Stimulated activated CD4-positive, alpha-beta T cell treated with anti-CD3 and anti-CD28 coated beads, TNF-alpha, amount 100 ng/mL, for 24 hours (primary cell): ENCODE measurements at regions not wholly inside any gene's neighbourhood (a gene's known extent, or its start where the extent isn't known, plus 50 kb on each side); places are given as distances from the start of the nearest gene placed in this dataset.

Experiments
- DNase-seq, 3 experiments: peaks; one replicate each; pipeline ENCODE4 v3.0.0-alpha.2; 2020; ENCODE audit warnings: low read depth in 3 of 3

DNA sequence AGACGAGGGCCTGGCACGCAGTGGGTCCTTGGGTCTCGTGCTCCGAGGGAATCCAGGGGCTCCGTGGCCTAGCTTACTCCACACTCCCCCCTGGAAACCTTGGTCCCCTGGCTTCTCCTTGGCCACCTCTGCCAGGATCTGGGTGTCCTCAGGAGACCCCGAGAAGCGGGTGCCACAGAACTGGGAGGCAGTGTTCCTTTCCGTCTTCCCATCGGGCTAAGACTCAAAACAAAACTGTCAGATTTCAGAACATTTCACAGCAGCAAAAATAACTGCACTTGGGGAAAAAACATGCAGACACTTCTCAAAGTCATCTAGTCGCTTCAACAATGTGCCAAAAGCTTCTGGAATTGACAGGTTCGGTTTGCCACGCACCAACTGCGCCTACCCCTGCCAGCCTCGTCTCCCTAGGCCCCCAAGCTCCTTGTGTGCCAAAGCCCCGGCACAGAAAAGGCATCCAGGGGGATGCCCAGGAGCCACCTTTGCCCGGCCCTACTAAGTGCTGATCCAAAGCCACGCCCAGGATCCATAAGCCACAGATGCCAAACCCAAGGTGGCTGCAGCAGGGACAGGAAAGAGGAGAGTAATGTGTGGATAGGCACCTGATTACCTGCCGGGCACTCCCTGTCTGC, 58.4 kb upstream of the DIO3 start:
- DNase-seq = no peak

DNA sequence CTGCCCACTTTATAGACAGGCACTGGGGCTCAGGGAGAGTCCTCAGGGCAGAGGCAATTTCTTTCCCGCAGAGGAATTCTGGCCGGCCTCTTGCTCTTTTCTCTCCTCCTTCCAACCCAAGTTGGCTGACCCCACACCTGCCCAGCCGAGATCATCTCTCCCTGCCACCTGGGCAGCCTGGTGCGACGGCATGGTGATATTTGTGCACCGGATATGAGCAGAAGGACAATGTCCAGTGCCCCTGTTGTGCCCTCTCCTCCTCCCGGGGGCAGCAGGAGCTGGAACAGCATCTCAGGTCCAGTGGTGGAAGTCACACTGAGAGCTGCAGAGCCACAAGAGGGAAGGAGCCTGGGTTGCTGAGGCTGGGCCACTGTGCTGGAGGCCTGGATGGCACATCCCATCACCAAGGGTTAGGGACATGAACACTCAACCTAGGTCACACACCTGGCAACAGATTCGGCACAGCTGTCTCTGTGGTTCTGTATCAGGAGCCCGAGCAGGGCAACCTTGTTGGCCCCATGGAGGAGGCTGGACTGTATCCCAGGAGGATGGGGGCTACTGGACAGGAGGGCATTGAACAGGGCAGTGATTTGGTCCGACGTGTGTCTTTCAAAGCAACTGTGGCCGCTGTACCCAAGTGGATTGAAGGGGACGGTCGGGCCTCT, 57.7 kb upstream of the DIO3 start:
- DNase-seq = no peak

DNA sequence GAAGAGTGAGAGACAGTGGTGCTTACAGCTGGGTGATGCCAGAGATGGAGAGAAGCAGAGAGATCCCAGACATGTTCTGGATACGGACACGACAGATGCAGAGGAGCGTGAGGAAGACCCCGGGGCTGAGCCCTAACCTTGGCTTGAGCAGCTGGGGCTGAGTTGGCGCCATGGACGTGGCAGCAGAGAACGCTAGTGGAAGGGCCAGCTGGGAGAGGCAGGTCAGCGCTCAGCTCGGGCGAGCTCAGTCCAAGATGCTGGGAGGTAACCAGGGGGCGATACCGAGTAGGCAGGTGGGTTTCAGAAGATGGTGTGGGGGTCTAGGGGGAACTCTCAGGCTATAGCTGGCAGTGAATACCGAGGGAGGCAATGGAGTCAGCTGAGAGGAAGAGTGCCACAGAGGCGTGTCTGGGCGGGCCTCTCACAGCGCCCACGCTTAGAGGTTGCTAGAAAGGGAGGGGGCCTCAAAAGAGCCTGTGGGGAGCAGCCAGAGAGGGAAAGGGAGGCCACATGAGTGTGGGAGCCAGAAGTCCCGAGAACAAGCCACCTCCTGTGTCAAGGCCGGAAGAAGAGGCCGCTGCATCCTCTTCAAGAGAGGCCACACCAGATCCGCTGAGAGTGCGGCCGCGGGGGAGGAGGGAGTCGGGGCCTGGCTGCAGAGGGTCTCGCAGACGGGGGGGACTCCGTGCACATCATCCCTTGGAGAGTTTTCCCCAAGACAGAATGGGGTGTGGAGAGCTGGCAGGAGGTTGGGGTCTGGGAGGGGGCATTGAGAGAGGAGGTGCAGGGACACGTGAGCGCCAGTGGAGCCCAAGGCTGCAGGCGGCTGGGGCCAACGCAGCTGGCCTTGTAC, 57.0 kb upstream of the DIO3 start:
- no peak for DNase-seq

DNA sequence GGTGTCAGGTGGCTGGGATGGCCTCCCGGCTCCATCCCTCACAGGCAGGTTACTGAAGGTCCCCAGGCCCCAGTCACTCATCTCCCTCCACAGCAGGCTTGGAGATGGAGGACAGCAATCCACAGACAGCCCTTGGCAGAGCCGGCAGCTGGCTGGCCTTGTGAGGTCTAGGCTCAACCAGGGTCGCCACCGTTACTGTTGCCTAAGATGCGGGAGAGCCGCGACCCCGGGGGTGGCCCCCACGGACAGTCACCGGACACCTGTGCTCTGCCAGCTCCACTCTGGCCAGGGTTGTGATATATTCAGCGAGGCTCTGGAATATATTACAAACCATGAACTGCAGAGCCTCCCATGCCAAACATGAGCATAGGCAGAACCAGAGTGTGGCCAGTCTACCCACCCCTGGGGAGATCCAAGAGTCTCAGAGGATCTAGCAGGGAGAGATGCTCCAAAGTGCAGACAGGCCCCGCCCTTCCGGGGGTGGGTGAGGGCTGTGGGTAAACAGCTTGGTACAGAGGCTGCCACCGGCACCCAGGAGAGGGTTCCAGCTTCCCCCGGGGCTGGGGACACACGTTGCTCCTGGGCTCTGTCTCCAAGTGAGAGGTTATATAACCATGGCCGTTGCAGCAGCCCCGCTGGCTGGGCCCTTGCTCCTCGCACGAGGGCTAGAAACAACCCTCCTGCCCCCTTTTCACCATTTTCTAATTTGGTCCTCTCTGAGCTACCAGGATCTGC, 55.9 kb upstream of the DIO3 start:
- no peak for DNase-seq

DNA sequence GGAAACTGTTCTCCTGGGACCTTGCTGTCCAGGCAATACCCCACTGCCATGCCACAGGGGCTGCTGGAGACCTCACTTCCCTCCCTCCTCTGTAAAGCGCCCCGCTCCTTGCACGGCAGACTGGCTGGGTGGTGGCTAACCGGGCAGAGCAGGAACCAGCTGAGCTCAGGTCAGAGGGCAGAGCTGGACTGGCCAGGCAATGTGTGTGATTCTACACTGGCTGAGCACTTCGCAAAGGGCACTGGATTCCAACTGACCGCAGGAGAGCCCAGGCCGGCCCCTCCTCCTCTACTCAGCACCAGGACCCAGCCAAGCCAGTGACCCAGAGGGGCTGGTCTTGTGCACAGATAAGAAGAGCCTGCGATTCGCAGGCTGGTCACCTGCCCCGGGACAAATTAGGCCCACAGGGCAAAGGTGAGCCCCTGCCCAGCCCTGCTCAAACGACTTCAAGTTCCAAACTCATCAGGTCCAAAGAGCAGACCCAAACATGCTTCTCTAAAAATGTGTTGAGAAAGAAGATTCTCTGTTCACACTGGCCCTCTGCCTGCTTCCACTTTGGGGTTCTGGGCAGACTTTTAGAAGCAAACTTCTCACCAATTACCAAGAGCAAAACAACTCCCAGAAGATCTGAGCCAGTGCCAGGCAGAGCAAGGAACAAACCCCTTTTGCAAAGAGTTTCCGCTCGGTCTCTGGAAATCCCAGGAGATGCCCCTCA, 54.9 kb upstream of the DIO3 start:
- DNase-seq = no peak

GRCh38 chr14:101506926-101507835, 54.1 kb upstream of the DIO3 start:
- no peak for DNase-seq

DNA sequence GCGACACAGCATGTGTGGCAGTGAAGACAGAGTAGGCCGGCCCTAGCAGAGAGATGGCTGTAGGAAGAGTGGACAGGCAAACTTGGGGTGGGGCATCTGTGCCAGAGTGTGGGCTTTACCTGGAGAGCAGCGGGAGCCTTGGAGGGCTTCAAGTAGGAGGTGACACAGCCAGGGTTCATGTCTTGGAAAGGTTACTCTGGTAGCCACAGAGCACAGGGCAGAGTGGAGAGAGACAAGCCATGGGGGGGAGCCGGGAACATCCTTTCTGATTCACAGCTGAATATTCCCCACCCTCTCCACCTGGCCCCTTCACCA, 53.5 kb upstream of the DIO3 start:
- DNase-seq = no peak

DNA sequence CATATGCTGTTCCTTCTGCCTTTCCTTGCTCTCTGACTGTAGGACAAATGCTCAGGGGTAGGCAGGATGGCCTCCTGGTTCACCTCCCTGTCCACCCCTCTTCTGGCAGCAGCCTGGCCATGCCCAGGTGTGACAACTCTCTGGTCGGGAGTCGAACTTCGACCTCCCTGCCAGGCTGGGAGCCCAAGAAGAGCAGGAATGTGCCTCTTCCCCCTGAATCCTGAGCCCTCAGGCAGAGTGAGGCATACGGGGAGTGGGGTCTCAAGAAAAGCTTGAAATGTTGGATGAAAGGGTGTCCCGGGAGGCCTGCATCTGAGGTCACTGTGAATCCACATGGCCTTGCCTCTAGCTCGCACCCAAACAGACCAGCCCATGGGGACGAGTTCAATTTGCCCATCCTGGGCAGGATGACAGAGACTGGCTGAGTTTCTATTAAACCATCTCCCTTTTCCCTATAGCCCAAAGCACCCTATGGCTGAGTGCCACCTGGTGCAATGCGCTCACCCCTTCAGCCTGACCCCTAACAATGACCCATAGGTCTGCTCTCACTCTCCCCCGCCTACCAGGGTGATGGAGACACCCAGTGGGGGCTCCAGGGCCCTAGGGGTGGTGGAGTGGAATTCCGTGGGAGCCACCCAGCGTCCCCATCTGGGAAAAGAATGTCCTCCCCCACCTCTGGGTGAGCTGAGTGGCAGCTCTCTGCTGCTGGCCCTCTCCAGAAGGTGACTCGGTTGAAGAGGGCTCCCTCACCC, 52.9 kb upstream of the DIO3 start:
- no peak for DNase-seq

- DNase-seq = no peak
These were observed 52.2 kb upstream of the DIO3 start for GRCh38 chr14:101508948-101509729.

DNA sequence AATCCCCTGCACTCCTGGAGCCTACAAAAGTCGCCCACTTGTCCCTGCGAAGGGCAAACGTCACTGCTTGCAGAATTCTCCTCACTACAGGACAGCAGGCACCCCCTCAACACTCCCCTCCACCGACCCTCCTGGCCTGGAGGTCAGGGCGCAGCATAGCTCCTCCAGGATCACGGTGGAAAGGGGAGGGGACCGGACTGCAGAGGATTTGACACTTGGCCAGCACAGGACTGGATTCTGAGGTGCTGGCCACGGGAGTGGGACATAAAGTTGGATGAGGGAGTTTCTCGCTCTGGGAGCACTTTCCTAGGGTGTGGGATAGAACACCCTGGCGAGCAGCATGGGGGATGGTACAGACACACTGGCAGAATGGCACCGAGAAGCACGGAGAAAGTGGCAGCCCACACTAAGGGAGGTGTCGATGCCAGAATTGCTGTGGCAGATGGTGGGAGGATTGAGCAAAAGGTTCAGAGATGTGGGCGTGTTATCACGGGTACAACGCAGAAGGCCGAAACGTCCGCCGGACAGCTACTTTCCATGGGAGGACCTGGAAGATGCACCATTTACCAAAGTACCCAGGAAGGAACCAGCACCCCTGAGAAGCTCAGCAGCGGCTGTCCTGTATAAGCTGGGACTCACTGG, 51.4 kb upstream of the DIO3 start:
- DNase-seq = no peak

DNA sequence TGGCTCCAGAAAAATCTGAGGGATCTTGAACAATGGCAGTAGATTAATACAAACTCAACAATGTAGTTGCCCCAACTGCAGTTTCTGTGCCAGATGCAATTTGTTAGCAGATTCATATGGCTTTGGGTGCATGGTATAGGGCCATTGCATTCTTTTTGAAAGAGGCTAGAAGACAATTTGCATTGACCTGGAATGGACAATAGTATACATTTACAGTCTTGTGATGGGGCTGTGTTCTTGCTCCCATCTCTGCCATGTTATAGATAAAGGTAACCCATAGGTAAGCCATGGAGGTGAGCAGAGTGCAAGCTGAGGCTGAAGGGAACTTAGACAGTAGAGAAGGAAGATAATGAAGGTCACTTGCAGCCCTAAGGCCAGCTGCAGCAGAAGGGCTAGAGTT, 50.1 kb upstream of the DIO3 start:
- DNase-seq = no peak
